ENCODE measurements at regions not wholly inside any gene's neighbourhood (a gene's known extent, or its start where the extent isn't known, plus 50 kb on each side); places are given as distances from the start of the nearest gene placed in this dataset.

- Histone ChIP-seq H3K36me3 (ENCODE audit: insufficient read depth, low read length) (no peaks in the 10 kb centered on the region), H4K20me1 (ENCODE audit: insufficient read depth, low read length) (no peaks in the 10 kb centered on the region), H3K4me2 (ENCODE audit: low read length) (no peak overlapping the region), H3K9me3 (ENCODE audit: low read length) (no peaks in the 10 kb centered on the region), H3K4me3 (ENCODE audit: low read depth, low read length, poor library complexity, severe bottlenecking) (no peak overlapping the region), H3K27ac (ENCODE audit: low read depth, low read length, poor library complexity, severe bottlenecking) (no peak overlapping the region), H3K79me2 (ENCODE audit: insufficient read depth, low read depth, low read length) (no peaks in the 10 kb centered on the region), H2AFZ (ENCODE audit: low read length) (no peak overlapping the region), H3K4me1 (ENCODE audit: insufficient read depth, low read length, poor library complexity, severe bottlenecking) (no peaks in the 10 kb centered on the region), H3K9me2 (ENCODE audit: insufficient read depth, low read length) (no peaks in the 10 kb centered on the region)
- DNase-seq (ENCODE audit: low spot score) = no peak
- intact Hi-C loops (cut with micrococcal nuclease; ENCODE audit: unreplicated experiment) = no loop called here
- POLR2A ChIA-PET = no interaction called here
- no TSS peak for BruUV-seq (replicated peaks)
- TF ChIP-seq CTCF (conservative IDR thresholded peaks at IDR 0.05; ENCODE audit: low read length) = no peak
- TF ChIP-seq EZH2phosphoT487 (IDR thresholded peaks at IDR 0.05; ENCODE audit: borderline replicate concordance, low read depth, low read length) = no peak
- CTCF ChIA-PET (ENCODE audit: unreplicated experiment) = no interaction called here
Measured at GRCh38 chr12:17296882-17297281, 690.9 kb upstream of the LMO3 start.

GRCh38 chr12:17286874-17287273 lies 680.9 kb upstream of the LMO3 start:
- Histone ChIP-seq H3K4me1 (ENCODE audit: insufficient read depth, low read length, poor library complexity, severe bottlenecking) (no peaks in the 10 kb centered on the region), H3K4me3 (ENCODE audit: low read depth, low read length, poor library complexity, severe bottlenecking) (no peak overlapping the region), H3K4me2 (ENCODE audit: low read length) (no peak overlapping the region), H3K9me3 (ENCODE audit: low read length) (no peaks in the 10 kb centered on the region), H3K27ac (ENCODE audit: low read depth, low read length, poor library complexity, severe bottlenecking) (no peak overlapping the region), H3K9me2 (ENCODE audit: insufficient read depth, low read length) (no peaks in the 10 kb centered on the region), H3K79me2 (ENCODE audit: insufficient read depth, low read depth, low read length) (no peaks in the 10 kb centered on the region), H3K36me3 (ENCODE audit: insufficient read depth, low read length) (no peaks in the 10 kb centered on the region), H2AFZ (ENCODE audit: low read length) (no peak overlapping the region), H4K20me1 (ENCODE audit: insufficient read depth, low read length) (no peaks in the 10 kb centered on the region)
- CTCF ChIA-PET (ENCODE audit: unreplicated experiment) = no interaction called here
- intact Hi-C loops (cut with micrococcal nuclease; ENCODE audit: unreplicated experiment) = no loop called here
- no TSS peak for BruUV-seq (replicated peaks)
- DNase-seq (ENCODE audit: low spot score) = no peak
- POLR2A ChIA-PET = no interaction called here
- TF ChIP-seq EZH2phosphoT487 (IDR thresholded peaks at IDR 0.05; ENCODE audit: borderline replicate concordance, low read depth, low read length) (no peak), CTCF (conservative IDR thresholded peaks at IDR 0.05; ENCODE audit: low read length) (no peak)

- no TSS peak for BruUV-seq (replicated peaks)
- Histone ChIP-seq H3K4me3 (ENCODE audit: low read depth, low read length, poor library complexity, severe bottlenecking) (no peak overlapping the region), H2AFZ (ENCODE audit: low read length) (no peak overlapping the region), H3K79me2 (ENCODE audit: insufficient read depth, low read depth, low read length) (no peaks in the 10 kb centered on the region), H3K27ac (ENCODE audit: low read depth, low read length, poor library complexity, severe bottlenecking) (no peak overlapping the region), H3K36me3 (ENCODE audit: insufficient read depth, low read length) (no peaks in the 10 kb centered on the region), H3K4me1 (ENCODE audit: insufficient read depth, low read length, poor library complexity, severe bottlenecking) (no peaks in the 10 kb centered on the region), H3K9me2 (ENCODE audit: insufficient read depth, low read length) (no peaks in the 10 kb centered on the region), H4K20me1 (ENCODE audit: insufficient read depth, low read length) (no peaks in the 10 kb centered on the region), H3K4me2 (ENCODE audit: low read length) (no peak overlapping the region), H3K9me3 (ENCODE audit: low read length) (no peaks in the 10 kb centered on the region)
- POLR2A ChIA-PET = no interaction called here
- CTCF ChIA-PET (ENCODE audit: unreplicated experiment) = no interaction called here
- DNase-seq (ENCODE audit: low spot score) = no peak
- TF ChIP-seq CTCF (conservative IDR thresholded peaks at IDR 0.05; ENCODE audit: low read length) (no peak), EZH2phosphoT487 (IDR thresholded peaks at IDR 0.05; ENCODE audit: borderline replicate concordance, low read depth, low read length) (no peak)
- intact Hi-C loops (cut with micrococcal nuclease; ENCODE audit: unreplicated experiment) = no loop called here
Measured at GRCh38 chr12:17284873-17285272, 678.9 kb upstream of the LMO3 start.
